ENCODE measurements at regions not wholly inside any gene's neighbourhood (a gene's known extent, or its start where the extent isn't known, plus 50 kb on each side); places are given as distances from the start of the nearest gene placed in this dataset.

DNA sequence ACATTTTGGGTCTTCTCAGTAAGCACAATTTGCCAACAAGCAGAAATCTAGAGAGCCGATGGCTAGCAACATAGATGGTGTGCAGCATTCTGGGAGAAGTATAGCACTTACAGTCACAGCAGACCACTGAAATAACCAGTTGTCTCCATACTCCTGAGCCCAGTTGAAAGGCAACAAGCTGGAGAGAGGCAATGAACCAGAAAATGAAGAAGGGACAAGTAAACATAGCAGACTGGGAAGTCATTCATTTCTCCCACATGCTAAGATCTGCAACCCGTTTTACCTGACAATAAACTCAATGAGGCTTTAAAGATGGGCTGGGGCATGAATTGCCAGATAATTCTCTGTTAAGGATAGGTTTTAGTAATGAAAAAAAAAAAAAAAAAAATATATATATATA is 575.6 kb upstream of the GRAMD2B start:
- Histone ChIP-seq H3K36me3 (ENCODE audit: low read depth) (no peaks in the 10 kb centered on the region), H3K4me3 (no peak overlapping the region), H3K9me3 (peaks cover 5% of the 10 kb centered on the region), H3K4me1 (ENCODE audit: low read depth) (no peaks in the 10 kb centered on the region)
- no peak for DNase-seq
- TF ChIP-seq, protein P1, sequence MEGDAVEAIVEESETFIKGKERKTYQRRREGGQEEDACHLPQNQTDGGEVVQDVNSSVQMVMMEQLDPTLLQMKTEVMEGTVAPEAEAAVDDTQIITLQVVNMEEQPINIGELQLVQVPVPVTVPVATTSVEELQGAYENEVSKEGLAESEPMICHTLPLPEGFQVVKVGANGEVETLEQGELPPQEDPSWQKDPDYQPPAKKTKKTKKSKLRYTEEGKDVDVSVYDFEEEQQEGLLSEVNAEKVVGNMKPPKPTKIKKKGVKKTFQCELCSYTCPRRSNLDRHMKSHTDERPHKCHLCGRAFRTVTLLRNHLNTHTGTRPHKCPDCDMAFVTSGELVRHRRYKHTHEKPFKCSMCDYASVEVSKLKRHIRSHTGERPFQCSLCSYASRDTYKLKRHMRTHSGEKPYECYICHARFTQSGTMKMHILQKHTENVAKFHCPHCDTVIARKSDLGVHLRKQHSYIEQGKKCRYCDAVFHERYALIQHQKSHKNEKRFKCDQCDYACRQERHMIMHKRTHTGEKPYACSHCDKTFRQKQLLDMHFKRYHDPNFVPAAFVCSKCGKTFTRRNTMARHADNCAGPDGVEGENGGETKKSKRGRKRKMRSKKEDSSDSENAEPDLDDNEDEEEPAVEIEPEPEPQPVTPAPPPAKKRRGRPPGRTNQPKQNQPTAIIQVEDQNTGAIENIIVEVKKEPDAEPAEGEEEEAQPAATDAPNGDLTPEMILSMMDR (IDR thresholded peaks at IDR 0.05), result no peak
- intact Hi-C loops (cut with DNase I, micrococcal nuclease), result no loop called here
- ATAC-seq, result no peak

DNA sequence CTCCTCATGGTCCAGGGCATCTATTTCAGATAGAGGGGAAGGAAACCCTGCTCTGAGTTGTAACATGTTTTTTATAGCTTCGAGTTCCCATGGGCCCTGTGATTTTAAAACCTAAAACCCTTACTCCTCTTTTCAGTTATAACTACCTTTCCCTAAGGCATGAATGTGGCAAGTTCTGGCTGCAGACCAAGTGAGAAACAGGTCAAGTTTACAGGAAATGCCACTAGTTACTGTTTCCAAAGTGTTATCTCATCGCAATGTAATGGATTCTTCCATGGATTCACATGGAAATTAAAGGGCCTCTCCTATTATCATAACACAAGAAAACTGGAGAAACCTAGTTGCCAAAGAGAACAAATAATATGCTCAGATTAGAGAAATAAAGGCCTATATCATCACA is 574.5 kb upstream of the GRAMD2B start:
- no peaks in the 10 kb centered on the region for H3K4me1 ChIP-seq (ENCODE audit: low read depth)
- no peaks in the 10 kb centered on the region for H3K36me3 ChIP-seq (ENCODE audit: low read depth)
- H3K9me3 ChIP-seq, result peaks cover 2% of the 10 kb centered on the region
- ATAC-seq (no peak), DNase-seq (no peak)
- TF ChIP-seq, protein P1 (IDR thresholded peaks at IDR 0.05), result no peak
- intact Hi-C loops (cut with DNase I, micrococcal nuclease), result no loop called here
- H3K4me3 ChIP-seq, result no peak overlapping the region

DNA sequence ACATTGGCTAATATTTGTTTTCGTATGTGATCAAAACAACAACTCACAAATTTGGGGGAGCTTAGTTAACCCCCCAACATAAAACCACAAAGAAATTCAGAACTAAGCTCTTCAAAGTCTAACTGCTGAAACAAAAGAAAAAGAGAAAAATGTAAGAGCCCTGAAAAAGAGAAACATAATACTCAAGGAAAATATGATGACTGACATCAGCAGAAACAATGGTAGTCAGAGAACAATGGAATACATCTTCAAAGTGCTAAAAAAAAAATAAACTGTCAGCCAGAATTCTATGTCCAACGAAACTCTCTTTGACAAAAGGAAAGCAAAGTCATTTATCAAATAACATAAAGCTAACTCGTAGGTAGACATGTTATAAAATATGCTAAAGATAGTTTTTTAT is 566.3 kb upstream of the GRAMD2B start:
- intact Hi-C loops (cut with DNase I, micrococcal nuclease), result no loop called here
- Histone ChIP-seq H3K36me3 (ENCODE audit: low read depth) (no peaks in the 10 kb centered on the region), H3K4me1 (ENCODE audit: low read depth) (no peaks in the 10 kb centered on the region), H3K9me3 (no peaks in the 10 kb centered on the region), H3K4me3 (no peak overlapping the region)
- DNase-seq (no peak), ATAC-seq (no peak)
- TF ChIP-seq, protein P1 (IDR thresholded peaks at IDR 0.05), result no peak

DNA sequence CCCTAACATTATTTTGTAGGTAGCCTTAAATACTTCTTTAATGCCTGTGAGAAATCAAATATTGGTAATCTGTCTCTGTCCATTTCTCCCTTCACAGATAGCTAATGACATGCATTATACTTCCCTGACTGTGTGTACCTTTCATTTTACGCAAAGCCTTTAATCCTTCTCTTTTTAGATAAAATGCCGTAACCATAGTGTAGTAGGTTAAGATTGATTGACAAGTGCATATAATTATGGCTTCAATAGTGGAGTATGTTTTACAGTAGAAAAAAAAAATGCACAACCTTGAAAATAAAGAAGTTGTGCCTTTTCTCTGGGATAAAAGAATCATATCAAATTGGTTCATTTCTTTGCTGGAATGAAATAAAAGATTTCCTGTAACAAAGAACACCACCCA is 559.6 kb upstream of the GRAMD2B start:
- ATAC-seq (no peak), DNase-seq (no peak)
- Histone ChIP-seq H3K36me3 (ENCODE audit: low read depth) (no peaks in the 10 kb centered on the region), H3K9me3 (no peaks in the 10 kb centered on the region), H3K4me1 (ENCODE audit: low read depth) (no peaks in the 10 kb centered on the region), H3K4me3 (no peak overlapping the region)
- TF ChIP-seq, protein P1 (IDR thresholded peaks at IDR 0.05), result no peak
- intact Hi-C loops (cut with DNase I, micrococcal nuclease), result no loop called here

DNA sequence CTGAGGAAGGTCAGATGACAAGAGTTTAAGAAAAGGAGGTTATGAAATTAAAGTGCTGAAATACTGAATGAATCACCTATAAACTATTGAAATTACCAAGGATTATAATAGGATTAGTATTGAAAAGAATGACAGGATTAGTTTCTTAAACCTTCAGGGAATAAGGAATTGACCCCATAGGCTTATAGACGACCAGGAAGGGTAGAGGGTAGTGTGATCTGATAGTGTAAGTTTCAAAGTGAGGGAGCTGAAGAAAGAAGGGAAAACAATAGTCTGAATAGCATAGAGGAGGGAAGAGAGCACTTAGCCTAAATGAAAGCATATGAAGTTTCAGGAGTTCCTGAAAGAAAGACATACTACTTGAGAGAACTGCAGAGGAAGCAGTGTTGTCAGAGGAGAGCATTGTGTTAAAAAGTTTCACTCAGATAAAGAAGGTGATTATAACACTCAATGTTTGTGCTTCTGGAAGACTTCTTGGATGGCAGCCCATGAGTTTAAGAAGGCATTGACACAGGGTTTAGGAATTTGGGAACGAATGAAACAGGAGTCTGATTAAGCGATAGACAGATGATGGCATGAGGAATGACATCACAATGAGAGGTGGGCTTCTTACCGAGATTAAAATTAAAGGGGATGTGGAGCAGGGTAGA is 557.9 kb upstream of the GRAMD2B start:
- intact Hi-C loops (cut with DNase I, micrococcal nuclease), result no loop called here
- TF ChIP-seq, protein P1 (IDR thresholded peaks at IDR 0.05), result no peak
- ATAC-seq, result no peak
- Histone ChIP-seq H3K36me3 (ENCODE audit: low read depth) (no peaks in the 10 kb centered on the region), H3K9me3 (no peaks in the 10 kb centered on the region), H3K4me3 (no peak overlapping the region), H3K4me1 (ENCODE audit: low read depth) (no peaks in the 10 kb centered on the region)
- DNase-seq, result no peak

DNA sequence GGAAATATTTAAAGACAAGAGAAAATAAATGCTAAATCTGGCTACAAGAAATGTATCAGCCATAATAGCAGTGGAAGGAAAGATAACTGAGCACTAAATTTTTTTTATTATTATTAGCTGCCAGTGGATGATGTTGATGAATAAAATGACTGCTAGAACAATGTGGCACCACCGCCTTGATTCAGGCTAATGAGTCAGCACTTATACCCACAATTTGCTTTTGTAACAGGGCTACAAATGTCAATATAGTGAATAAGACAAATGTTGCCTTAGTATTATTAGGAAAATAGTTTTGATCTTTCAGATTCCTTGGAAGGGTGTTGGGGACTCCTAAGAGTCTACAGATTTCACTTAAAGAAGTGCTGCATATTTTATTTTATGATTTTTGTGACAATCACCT is 555.2 kb upstream of the GRAMD2B start:
- DNase-seq (no peak), ATAC-seq (no peak)
- TF ChIP-seq, protein P1 (IDR thresholded peaks at IDR 0.05), result no peak
- no peaks in the 10 kb centered on the region for H3K9me3 ChIP-seq
- no peaks in the 10 kb centered on the region for H3K4me1 ChIP-seq (ENCODE audit: low read depth)
- intact Hi-C loops (cut with DNase I, micrococcal nuclease), result no loop called here
- H3K36me3 ChIP-seq (ENCODE audit: low read depth), result no peaks in the 10 kb centered on the region
- H3K4me3 ChIP-seq, result no peak overlapping the region

All from mucosa of descending colon (tissue), 3 donors.